Neural cell (in vitro differentiated cells): ENCODE measurements at regions not wholly inside any gene's neighbourhood (a gene's known extent, or its start where the extent isn't known, plus 50 kb on each side); places are given as distances from the start of the nearest gene placed in this dataset.

Experiments
- H2AFZ ChIP-seq: fragments of 200-600, 300-800 bp; sonication (generic), shearing (Covaris generic); 2 replicates; pipeline ENCODE4 v1.6.0; 2014; ENCODE audit warnings: low read depth, mild to moderate bottlenecking, antibody characterized with exemption, low read length, moderate library complexity
- H3F3A ChIP-seq: fragments of 200-600 bp; shearing (Covaris generic); 2 replicates; pipeline ENCODE4 v1.6.1; 2016; ENCODE audit warnings: mild to moderate bottlenecking, moderate library complexity, mixed read lengths, antibody characterized with exemption, low read length; ENCODE audit not compliant: insufficient read depth, poor library complexity, severe bottlenecking
- H3K27ac ChIP-seq: fragments of 200-600, 300-800 bp; sonication (generic), shearing (Covaris generic); 2 replicates; pipeline ENCODE4 v1.5.1; 2014; ENCODE audit warnings: mild to moderate bottlenecking, low read length, moderate library complexity
- H3K27me3 ChIP-seq: fragments of 300-800, 200-600 bp; sonication (generic), shearing (Covaris generic); 2 replicates; pipeline ENCODE4 v1.6.0; 2014; ENCODE audit warnings: mild to moderate bottlenecking, low read depth, low read length, moderate library complexity; ENCODE audit not compliant: insufficient read depth
- H3K36me3 ChIP-seq: fragments of 300-800, 200-600 bp; sonication (generic), shearing (Covaris generic); 2 replicates; pipeline ENCODE4 v1.5.1; 2014; ENCODE audit warnings: mild to moderate bottlenecking, antibody characterized with exemption, low read length, moderate library complexity; ENCODE audit not compliant: insufficient read depth
- H3K4me2 ChIP-seq: fragments of 300-800, 200-600 bp; sonication (generic), shearing (Covaris generic); 2 replicates; pipeline ENCODE4 v1.6.0; 2014; ENCODE audit warnings: mild to moderate bottlenecking, low read length
- H3K4me3 ChIP-seq: fragments of 300-800, 200-600 bp; sonication (generic), shearing (Covaris generic); 2 replicates; pipeline ENCODE4 v1.5.1; 2014; ENCODE audit warnings: mild to moderate bottlenecking, low read length, moderate library complexity
- H3K79me2 ChIP-seq: fragments of 200-600 bp; shearing (Covaris generic); replicated peaks from 2 replicates; pipeline ENCODE4 v1.6.0; 2014; ENCODE audit warnings: mild to moderate bottlenecking, low read length, moderate library complexity; ENCODE audit not compliant: insufficient read depth
- H3K9ac ChIP-seq: fragments of 300-800, 200-600 bp; sonication (generic), shearing (Covaris generic); 2 replicates; pipeline ENCODE4 v1.6.1; 2016; ENCODE audit warnings: mild to moderate bottlenecking, low read length, mixed read lengths
- H3K9me2 ChIP-seq: fragments of 200-600 bp; shearing (Covaris generic); 2 replicates; pipeline ENCODE4 v1.6.1; 2016; ENCODE audit warnings: mild to moderate bottlenecking, low read length, mixed read lengths; ENCODE audit not compliant: insufficient read depth
- H3K9me3 ChIP-seq: fragments of 200-600, 300-800 bp; sonication (generic), shearing (Covaris generic); 2 replicates; pipeline ENCODE4 v1.6.1; 2016; ENCODE audit warnings: mild to moderate bottlenecking, mixed run types, low read length, moderate library complexity, mixed read lengths
- H4K20me1 ChIP-seq: fragments of 200-600 bp; shearing (Covaris generic); 2 replicates; pipeline ENCODE4 v1.6.1; 2016; ENCODE audit warnings: mild to moderate bottlenecking, mixed run types; ENCODE audit not compliant: insufficient read depth
- CTCF ChIP-seq: fragments of 450-650 bp; IDR thresholded peaks from 2 replicates; pipeline ENCODE4 v1.5.1; 2014; ENCODE audit warnings: antibody characterized with exemption, mild to moderate bottlenecking, moderate library complexity; ENCODE audit not compliant: poor library complexity, severe bottlenecking
- EP300 ChIP-seq: fragments of 450-650 bp; conservative IDR thresholded peaks from 2 replicates; pipeline ENCODE4 v1.6.1; 2014; ENCODE audit warnings: antibody characterized with exemption, mild to moderate bottlenecking, moderate library complexity; ENCODE audit not compliant: poor library complexity, severe bottlenecking
- EZH2 ChIP-seq: fragments of 200-600, 300-800 bp; shearing (Covaris generic), sonication (generic); IDR thresholded peaks from 2 replicates; pipeline ENCODE4 v1.6.1; 2014; ENCODE audit warnings: antibody characterized with exemption, low read length, borderline replicate concordance, mild to moderate bottlenecking; ENCODE audit not compliant: insufficient read depth, poor library complexity, severe bottlenecking
- MXI1 ChIP-seq: fragments of 450-650 bp; conservative IDR thresholded peaks from 2 replicates; pipeline ENCODE4 v1.6.1; 2014; ENCODE audit warnings: antibody characterized with exemption, mild to moderate bottlenecking; ENCODE audit not compliant: poor library complexity, severe bottlenecking
- POLR2AphosphoS5 ChIP-seq: IDR thresholded peaks from 2 replicates; pipeline ENCODE4 v1.6.1; 2012
- RAD21 ChIP-seq: fragments of 450-650 bp; conservative IDR thresholded peaks from 2 replicates; pipeline ENCODE4 v1.6.1; 2014; ENCODE audit warnings: antibody characterized with exemption, mild to moderate bottlenecking, moderate library complexity
- SMC3 ChIP-seq: fragments of 450-650 bp; conservative IDR thresholded peaks from 2 replicates; pipeline ENCODE4 v1.6.1; 2014; ENCODE audit warnings: antibody characterized with exemption, mild to moderate bottlenecking, moderate library complexity; ENCODE audit not compliant: poor library complexity
- TAF1 ChIP-seq: IDR thresholded peaks from 2 replicates; pipeline ENCODE4 v1.6.1; 2012; ENCODE audit warnings: low read depth
- TF ChIP-seq, protein P1 (sequence below): IDR thresholded peaks from 2 replicates; pipeline ENCODE4 v1.6.1; 2012; ENCODE audit warnings: borderline replicate concordance

- Histone ChIP-seq H3K27ac (no peak overlapping the region), H3K4me2 (no peak overlapping the region), H3K9me3 (no peaks in the 10 kb centered on the region), H3K4me3 (no peak overlapping the region), H3K9me2 (no peaks in the 10 kb centered on the region), H3F3A (no peaks in the 10 kb centered on the region), H3K36me3 (no peaks in the 10 kb centered on the region), H3K79me2 (no peaks in the 10 kb centered on the region), H4K20me1 (no peaks in the 10 kb centered on the region), H3K27me3 (no peaks in the 10 kb centered on the region), H3K9ac (no peak overlapping the region), H2AFZ (no peak overlapping the region)
- TF ChIP-seq, protein P1, sequence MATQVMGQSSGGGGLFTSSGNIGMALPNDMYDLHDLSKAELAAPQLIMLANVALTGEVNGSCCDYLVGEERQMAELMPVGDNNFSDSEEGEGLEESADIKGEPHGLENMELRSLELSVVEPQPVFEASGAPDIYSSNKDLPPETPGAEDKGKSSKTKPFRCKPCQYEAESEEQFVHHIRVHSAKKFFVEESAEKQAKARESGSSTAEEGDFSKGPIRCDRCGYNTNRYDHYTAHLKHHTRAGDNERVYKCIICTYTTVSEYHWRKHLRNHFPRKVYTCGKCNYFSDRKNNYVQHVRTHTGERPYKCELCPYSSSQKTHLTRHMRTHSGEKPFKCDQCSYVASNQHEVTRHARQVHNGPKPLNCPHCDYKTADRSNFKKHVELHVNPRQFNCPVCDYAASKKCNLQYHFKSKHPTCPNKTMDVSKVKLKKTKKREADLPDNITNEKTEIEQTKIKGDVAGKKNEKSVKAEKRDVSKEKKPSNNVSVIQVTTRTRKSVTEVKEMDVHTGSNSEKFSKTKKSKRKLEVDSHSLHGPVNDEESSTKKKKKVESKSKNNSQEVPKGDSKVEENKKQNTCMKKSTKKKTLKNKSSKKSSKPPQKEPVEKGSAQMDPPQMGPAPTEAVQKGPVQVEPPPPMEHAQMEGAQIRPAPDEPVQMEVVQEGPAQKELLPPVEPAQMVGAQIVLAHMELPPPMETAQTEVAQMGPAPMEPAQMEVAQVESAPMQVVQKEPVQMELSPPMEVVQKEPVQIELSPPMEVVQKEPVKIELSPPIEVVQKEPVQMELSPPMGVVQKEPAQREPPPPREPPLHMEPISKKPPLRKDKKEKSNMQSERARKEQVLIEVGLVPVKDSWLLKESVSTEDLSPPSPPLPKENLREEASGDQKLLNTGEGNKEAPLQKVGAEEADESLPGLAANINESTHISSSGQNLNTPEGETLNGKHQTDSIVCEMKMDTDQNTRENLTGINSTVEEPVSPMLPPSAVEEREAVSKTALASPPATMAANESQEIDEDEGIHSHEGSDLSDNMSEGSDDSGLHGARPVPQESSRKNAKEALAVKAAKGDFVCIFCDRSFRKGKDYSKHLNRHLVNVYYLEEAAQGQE = no peak
- TF ChIP-seq RAD21 = no peak
- TF ChIP-seq SMC3 = no peak
- no peak for TF ChIP-seq POLR2AphosphoS5
- no peak for TF ChIP-seq TAF1
- no peak for TF ChIP-seq EP300
- TF ChIP-seq MXI1 = no peak
- no peak for TF ChIP-seq EZH2
- TF ChIP-seq CTCF = no peak
These were observed 501.2 kb upstream of the CNTN3 start for GRCh38 chr3:75115695-75116094.

DNA sequence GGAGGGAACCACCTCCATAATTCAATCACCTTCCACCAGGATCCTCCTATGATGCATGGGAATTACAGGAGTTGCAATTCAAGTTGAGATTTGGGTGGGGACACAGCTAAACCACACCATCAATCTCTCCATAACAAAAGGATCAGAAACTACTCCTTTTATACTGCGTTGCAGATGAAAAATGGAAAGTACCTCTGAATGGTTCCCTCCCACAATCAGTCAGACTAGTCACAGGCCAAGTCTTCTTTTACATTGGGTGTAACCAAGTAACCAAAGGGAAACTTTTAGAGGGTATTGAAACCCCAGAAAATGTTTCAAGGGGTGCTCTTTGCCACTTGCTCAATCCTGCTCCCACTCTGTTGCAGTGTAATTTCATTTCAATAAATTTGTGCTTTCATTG, 504.3 kb upstream of the CNTN3 start:
- Histone ChIP-seq H3F3A (no peaks in the 10 kb centered on the region), H3K4me2 (no peak overlapping the region), H4K20me1 (no peaks in the 10 kb centered on the region), H2AFZ (no peak overlapping the region), H3K36me3 (no peaks in the 10 kb centered on the region), H3K79me2 (no peaks in the 10 kb centered on the region), H3K9ac (no peak overlapping the region), H3K9me3 (no peaks in the 10 kb centered on the region), H3K4me3 (no peak overlapping the region), H3K27ac (no peak overlapping the region), H3K27me3 (no peaks in the 10 kb centered on the region), H3K9me2 (no peaks in the 10 kb centered on the region)
- TF ChIP-seq EZH2 (no peak), CTCF (no peak), SMC3 (no peak), RAD21 (no peak), POLR2AphosphoS5 (no peak), EP300 (no peak), TAF1 (no peak), MXI1 (no peak)
- TF ChIP-seq, protein P1 = no peak
